NOMO-1 treated with DMSO at 0.1 percent for 48 hours (cell line): ENCODE measurements at regions not wholly inside any gene's neighbourhood (a gene's known extent, or its start where the extent isn't known, plus 50 kb on each side); places are given as distances from the start of the nearest gene placed in this dataset.
"Not testable (repeated sequence)": the region's sequence is repeated elsewhere in the genome, so short reads cannot be mapped to it uniquely, and the experiment has no call there.

Experiments
- DNase-seq: peaks from one replicate; lab custom pipeline; 2025; ENCODE audit not compliant: unreplicated experiment; lab: John Stamatoyannopoulos, UW

GRCh38 chrX:39487969-39488330 lies 609.8 kb downstream of the BCOR start:
- no peak for DNase-seq

- peak; percentile 70 for DNase-seq
Observed at GRCh38 chrX:39491548-39492297, 606.0 kb downstream of the BCOR start.

GRCh38 chrX:39492497-39493162 lies 605.1 kb downstream of the BCOR start:
- peak; percentile 86 for DNase-seq

- no peak for DNase-seq
Observed at GRCh38 chrX:39493168-39493567, 604.6 kb downstream of the BCOR start.

GRCh38 chrX:39497117-39497516 lies 600.6 kb downstream of the BCOR start:
- not testable (repeated sequence) for DNase-seq

GRCh38 chrX:39497702-39498265 lies 600.0 kb downstream of the BCOR start:
- peak; percentile 76 for DNase-seq

- DNase-seq, result no peak
Observed at GRCh38 chrX:39499996-39500395, 597.8 kb downstream of the BCOR start.

- DNase-seq, result no peak
Observed at GRCh38 chrX:39501822-39502221, 595.9 kb downstream of the BCOR start.

GRCh38 chrX:39502486-39502885 lies 595.3 kb downstream of the BCOR start:
- DNase-seq, result peak; percentile 26

GRCh38 chrX:39504227-39504626 lies 593.5 kb downstream of the BCOR start:
- DNase-seq, result no peak

GRCh38 chrX:39504850-39505259 lies 592.9 kb downstream of the BCOR start:
- DNase-seq, result no peak

- no peak for DNase-seq
Observed at GRCh38 chrX:39506131-39506530, 591.6 kb downstream of the BCOR start.

- no peak for DNase-seq
Observed at GRCh38 chrX:39507034-39507433, 590.7 kb downstream of the BCOR start.

- DNase-seq, result no peak
Observed at GRCh38 chrX:39507617-39508299, 590.0 kb downstream of the BCOR start.

GRCh38 chrX:39508300-39508692 lies 589.5 kb downstream of the BCOR start:
- DNase-seq, result no peak

GRCh38 chrX:39509157-39509556 lies 588.6 kb downstream of the BCOR start:
- no peak for DNase-seq

GRCh38 chrX:39513836-39514235 lies 583.9 kb downstream of the BCOR start:
- no peak for DNase-seq

- no peak for DNase-seq
Observed at GRCh38 chrX:39514801-39515200, 583.0 kb downstream of the BCOR start.

- DNase-seq, result no peak
Observed at GRCh38 chrX:39516427-39516841, 581.3 kb downstream of the BCOR start.

- DNase-seq, result no peak
Observed at GRCh38 chrX:39518476-39519029, 579.2 kb downstream of the BCOR start.

GRCh38 chrX:39519030-39519488 lies 578.7 kb downstream of the BCOR start:
- no peak for DNase-seq
